ENCODE measurements at regions not wholly inside any gene's neighbourhood (a gene's known extent, or its start where the extent isn't known, plus 50 kb on each side); places are given as distances from the start of the nearest gene placed in this dataset.
A peak's percentile ranks its signal among the peaks of the same experiment; 100 is the strongest.
"Not testable (repeated sequence)": the region's sequence is repeated elsewhere in the genome, so short reads cannot be mapped to it uniquely, and the experiment has no call there.

DNA sequence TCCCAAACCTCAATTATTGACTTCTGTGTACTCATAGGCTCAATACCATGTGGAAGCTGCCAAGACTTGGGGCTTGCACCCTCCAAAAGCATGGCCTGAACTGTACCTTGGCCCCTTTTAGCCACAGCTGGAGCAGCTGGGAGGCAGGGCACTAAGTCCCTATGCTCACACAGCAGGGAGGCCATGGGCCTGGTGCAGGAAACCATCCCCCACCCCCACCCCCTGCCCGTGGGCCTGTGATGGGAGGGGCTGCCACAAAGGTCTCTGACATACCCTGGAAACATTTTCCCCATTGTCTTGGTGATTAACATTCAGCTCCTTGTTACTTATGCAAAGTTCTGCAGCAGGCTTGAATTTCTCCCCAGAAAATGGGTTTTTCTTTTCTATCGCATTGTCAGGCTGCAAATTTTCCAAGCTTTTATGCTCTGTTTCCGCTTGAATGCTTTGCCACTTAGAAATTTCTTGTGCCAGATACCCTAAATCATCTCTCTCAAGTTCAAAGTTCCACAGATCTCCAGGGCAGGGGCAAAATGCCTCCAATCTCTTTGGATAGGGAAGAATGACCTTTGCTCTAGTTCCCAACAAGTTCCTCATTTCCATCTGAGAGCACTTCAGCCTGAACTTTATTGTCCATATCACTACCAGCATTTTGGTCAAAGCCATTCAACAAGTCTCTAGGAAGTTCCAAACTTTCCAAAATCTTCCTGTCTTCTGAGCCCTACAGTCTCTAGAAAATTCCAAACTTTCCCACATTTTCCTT is 141.8 kb downstream of the AHR start:
- DNase-seq (ENCODE audit: low read depth): not testable (repeated sequence)

DNA sequence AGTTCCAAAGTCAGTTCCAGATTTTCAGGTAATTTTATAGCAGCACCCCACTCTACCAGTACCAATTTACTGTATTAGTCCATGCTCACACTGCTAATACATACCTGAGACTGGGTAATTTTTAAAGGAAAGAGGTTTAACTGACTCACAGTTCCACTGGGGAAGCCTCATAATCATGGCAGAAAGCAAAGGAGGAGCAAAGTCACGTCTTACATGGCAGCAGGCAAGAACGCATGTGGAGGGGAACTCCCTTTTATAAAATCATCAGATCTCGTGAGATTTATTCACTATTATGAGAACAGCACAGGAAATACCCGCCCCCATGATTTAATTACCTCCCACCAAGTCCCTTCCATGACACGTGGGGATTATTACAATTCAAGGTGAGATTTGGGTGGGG is 142.4 kb downstream of the AHR start:
- DNase-seq (ENCODE audit: low read depth): no peak

DNA sequence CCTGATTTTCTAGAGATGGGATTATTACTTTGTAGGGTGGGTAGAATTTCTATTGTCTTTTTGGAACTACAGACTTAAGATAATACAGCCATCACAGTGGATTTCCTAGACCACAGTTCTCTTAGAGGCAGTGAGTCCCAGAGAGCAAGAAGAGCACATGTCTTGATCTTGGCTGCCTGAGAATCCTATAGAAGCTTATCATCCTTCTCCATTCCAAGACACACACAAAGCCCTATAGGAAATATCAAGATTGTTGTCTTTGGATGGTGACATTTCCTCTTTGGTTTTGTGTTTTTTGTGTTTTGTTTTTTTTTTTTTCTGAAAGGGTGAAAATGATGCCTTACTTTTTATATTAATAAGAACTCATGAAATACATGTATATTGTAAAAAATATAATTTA is 143.1 kb downstream of the AHR start:
- DNase-seq (ENCODE audit: low read depth): no peak

DNA sequence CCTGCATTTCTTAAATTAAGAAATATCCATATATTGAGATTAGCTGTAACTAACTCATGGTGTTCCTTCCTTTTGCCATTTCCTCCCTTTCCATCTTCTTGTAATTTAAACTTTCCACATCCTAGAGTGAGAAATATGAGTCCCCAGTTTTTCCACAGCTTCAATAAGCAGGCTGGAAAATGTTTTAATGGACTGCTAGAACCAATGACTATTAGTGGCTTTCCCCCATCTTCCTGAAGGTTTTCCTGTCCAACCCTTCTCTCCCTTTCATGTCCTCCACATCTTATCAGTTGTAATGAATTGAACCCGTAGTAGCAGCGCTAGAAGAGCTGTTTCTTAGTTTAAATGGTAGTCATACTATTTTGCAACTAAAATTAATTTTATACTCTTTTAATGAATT is 145.7 kb downstream of the AHR start:
- DNase-seq (ENCODE audit: low read depth): no peak

DNA sequence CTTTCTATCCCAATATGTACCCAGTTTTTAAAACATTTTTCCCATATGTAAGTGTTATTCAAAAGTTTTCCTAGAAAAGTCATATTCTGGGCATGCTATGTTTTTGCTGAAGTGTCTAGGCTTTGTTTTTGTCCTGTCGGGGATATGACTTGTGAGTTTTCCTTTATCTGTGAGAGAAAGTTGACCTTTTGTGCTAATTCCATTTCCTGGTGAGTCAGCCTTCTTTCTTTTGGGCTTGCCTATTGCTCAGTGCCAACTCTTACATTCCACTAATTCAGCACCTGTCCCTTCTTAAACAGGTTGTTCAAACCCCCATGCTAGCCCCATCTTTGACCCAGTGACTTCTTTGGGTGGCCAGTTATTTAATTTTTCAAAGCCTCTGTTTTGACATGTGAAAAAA is 146.2 kb downstream of the AHR start:
- peak; percentile 87 for DNase-seq (ENCODE audit: low read depth)

DNA sequence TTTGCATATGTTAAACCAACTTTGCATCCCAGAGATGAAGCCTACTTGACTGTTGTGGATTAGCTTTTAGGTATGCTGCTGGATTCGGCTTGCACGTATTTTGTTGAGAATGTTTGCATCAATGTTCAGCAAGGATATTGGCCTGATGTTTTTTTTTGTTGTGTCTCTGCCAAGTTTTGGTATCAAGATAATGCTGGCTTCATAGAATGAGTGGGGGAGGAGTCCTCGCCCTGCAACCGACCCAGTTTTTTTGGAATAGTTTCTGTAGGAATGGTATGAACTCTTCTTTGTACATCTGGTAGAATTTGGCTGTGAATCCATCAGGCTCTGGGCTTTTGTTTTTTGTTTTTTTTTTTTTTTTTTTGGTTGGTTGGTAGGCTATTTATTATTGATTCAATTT is 147.9 kb downstream of the AHR start:
- no peak for DNase-seq (ENCODE audit: low read depth)

DNA sequence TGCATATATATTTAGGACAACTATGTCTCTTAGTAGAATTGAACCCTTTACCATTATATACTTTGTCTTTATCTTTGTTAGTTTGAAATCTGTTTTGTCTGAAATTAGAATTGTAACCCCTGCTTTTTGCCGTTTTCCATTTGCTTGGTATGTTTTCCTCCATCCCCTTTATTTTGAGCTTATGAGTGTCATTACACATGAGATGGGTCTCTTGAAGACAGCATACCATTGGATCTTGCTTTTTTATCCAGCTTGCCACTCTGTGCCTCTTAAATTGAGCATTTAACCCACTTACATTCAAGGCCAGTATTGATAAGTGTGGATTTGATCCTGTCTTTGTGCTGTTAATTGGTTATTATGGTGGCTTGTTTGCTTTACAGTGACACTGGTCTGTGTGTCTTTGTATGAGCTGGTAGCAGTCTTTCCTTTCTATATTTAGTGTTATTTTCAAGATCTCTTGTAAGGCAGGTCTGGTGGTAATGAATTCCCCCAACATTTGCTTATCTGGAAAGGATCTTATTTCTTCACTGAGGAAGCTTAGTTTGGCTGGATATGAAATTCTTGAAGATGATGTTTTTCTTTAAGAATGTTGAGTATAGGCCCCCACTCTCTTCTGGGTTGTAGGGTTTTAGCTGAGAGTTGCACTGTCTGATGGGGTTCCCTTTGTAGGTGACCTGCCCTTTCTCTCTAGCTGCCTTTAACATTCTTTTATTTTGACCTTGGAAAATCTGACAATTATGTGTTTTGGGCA is 149.5 kb downstream of the AHR start:
- peak; percentile 84 for DNase-seq (ENCODE audit: low read depth)

DNA sequence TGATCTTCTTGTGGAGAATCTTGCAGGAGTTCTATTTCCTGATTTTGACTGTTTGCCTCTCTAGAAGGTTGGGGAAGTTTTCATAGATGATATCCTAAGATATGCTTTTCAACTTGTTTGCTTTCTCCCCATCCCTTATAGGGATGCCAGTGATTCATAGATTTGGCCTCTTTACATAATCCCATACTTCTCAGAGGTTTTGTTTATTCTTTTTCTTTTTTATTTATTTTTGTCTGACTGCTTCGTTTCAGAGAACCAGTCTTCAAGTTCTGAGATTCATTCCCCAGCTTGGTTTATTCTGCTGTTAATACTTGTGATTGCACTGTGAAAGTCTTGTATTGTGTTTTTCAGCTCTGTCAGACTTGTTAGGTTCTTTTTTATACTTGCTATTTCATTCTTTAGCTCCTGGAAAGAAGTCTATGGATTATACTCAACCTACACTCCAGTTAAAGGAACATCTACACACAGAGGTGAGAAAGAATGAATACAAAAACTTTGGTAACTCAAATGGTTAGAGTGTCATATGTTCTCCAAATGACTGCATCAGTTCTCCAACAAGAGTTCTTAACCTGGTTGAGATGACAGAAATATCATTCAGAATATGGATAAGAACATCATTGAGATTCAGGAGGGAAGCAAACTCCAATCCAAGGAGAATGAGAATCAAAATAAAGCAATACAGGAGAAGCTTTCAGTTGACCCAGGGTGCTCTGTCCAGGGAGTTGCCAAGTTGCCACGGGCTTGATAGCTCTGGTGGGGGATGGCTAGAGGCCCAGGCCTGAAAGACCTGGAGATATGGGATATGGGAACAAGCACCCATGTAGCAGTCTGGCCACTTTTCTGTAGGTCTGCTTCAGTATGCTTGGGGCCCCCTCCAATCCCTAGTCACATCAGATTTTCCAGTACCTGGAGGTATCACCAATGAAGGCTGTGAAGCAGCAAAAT is 150.3 kb downstream of the AHR start:
- DNase-seq (ENCODE audit: low read depth): peak; percentile 63

DNA sequence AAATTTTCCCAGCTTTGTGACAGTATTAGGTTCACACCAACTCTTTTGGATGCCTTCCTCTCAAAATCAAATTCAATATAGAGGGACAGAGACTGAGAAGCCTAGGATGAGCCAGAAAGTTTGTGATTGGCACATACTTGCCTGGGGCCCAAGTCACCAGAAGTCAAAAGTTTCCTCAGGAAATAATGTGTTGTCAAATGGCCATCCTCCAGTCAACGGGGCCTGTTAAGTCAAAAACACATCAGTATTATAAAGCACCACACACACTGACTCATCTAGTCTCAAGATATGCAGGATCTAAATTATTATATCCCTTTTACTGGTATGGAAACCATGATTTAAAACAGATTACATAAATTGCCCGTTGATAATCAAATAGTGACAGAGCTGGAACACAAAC is 158.1 kb downstream of the AHR start:
- DNase-seq (ENCODE audit: low read depth): peak; percentile 46

DNA sequence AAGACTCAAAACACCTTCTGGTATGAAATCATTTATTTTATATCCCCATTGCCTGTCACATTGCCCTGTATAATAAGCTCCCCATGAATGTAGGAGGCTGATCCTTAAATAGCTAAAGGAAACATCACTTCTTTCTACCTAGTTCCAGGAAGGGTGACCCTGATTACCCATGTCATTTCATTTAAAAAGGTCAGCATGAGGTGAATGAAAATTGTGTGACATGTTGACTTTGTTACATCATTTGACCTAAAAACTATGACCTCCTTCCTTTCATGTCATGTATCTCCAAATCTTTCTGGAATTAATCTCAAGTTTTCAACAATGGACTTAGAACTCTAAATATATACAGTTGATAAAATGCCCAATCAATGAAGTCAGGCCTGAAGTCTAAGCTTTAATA is 161.5 kb downstream of the AHR start:
- DNase-seq (ENCODE audit: low read depth): no peak

DNA sequence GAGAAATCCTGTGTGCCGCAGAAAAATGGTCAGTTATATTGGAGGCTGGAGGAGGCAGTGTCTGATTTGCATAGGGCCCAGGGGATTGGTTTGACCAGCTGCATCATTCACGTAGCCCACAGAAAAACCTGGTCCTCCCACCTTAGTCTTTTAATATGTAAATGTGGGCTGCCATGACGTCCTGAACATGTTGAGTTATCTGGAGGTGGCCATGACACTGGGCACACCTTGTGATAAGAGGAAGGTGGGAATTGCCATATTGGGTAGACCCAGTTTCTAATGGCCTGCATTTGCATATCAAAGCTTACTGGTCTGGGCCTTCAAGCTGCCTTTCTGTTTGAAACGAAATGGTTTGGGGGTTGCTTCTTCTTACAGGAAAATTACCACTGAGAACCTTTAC is 162.2 kb downstream of the AHR start:
- no peak for DNase-seq (ENCODE audit: low read depth)

DNA sequence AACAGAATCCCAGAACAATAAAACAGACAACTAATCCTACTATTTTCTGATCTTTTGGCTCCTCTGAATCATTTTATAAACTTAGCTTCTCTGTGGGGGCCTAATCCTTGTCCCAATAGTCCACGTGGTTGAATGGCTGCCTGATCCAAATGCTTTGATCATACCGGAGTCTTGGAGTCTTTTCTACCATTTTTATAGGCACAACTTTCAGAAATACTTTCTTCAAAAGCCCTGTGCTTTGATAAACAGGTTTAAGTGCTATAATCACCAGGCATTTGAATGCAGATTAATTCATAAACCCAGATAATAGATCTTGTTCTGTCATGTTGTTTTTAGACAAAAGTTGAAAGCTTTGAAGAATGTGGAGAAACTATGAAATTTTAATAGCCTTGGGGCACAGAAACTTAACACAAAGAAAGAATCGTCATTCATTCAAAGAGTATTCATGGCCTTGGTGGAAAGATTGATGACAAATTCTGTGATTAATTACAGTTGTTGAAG is 163.7 kb downstream of the AHR start:
- DNase-seq (ENCODE audit: low read depth): no peak

DNA sequence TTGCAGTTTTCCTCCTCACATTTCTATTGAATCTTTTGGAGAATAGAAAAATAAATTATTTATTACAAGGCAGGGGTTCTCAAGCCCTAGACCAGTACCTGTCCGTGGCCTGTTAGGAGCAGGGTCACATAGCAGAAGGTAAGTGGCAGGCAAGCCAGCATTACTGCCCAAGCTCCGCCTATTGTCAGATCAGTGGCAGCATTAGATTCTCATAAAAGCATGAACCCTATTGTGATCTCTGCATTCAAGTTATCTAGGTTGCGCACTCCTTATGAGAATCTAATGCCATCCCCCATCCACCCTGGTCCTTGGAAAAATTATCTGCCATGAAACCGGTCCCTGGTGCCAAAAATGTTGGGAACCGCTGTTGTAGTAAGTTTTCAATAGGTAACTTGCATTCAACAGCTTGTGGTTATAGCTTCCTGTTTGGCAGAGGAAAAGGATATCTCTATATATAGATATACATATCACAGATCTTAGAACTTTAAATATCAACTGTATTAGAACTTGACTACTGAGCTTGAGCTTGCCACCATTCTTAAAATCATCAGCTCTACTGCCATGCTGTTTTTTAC is 165.1 kb downstream of the AHR start:
- no peak for DNase-seq (ENCODE audit: low read depth)

DNA sequence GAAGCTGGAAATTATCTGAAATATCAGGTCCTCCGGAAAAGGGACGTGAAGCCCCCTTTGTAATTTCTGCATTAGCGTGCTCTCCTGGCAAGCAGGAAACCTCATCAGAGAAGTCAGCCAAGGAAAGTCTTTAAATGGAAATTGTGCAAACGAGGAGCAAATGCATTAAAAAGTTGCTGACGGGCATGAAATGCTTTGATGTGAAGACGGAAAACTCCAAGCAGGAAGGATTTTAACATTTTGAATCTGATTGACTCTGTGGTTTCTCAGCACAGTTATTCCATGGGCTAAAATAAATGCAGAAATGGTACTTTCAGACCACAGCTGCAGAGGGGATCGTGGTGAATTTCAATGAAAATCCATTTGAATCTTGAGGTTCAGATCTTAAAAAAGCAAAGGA is 167.8 kb downstream of the AHR start:
- no peak for DNase-seq (ENCODE audit: low read depth)

DNA sequence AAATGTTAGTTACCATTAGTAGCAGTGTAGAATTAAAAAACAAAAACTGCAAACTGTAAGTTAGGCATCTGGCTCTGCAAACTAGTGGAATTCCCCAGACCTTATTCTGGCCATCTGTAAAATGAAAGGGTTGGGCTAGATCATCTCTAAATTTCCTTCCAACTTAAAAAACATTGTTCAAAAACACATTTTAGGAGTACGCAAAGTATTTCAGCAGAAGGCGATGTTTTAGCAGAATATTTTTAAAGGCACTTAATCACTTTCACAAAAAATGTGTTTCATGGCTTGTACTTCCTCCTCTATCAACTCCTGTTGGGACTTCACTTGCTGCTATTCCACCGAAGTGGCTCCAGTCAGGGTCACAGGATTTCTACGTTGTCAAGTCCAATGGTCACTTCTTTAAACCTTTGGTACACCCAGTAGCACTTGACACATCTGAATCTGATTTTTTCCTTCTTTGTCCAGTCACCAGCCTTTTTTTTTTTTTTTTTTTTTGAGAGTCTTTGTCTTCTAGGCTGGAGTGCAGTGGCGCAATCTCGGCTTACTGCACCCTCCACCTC is 169.0 kb downstream of the AHR start:
- DNase-seq (ENCODE audit: low read depth): no peak

DNA sequence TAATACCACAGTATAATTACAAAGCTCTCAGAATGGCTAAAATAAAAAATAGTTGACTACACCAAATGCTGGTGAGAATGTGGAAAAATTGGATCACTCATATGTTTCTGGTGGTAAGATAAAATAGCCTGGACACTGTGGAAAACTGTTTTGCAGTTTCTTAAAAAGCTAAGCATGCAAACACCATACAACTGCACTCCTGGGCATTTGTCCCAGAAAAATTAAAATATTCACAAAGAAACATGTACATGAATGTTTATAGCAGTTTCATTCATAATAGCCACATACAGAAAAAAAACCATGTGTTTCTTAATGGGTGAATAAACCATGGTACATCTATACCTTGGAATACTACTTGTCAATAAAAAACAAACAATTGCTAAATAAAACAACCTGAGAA is 172.9 kb downstream of the AHR start:
- no peak for DNase-seq (ENCODE audit: low read depth)

DNA sequence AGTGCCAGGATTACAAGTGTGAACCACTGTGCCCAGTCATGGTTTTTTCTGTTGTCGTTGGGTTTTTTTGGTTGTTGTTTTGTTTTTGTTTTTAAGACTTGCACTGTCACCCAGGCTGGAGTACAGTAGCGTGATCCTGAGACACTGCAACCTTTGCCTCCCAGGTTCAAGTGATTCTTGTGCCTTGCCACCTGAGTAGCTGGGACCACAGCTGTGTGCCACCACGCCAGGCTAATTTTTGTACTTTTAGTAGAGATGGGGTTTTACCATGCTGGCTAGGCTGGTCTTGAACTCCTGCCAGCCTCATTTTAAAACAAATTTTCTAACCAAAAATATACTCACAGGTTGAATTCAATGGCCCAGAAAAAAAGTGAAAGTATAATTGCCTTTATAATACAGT is 174.1 kb downstream of the AHR start:
- DNase-seq (ENCODE audit: low read depth): no peak

DNA sequence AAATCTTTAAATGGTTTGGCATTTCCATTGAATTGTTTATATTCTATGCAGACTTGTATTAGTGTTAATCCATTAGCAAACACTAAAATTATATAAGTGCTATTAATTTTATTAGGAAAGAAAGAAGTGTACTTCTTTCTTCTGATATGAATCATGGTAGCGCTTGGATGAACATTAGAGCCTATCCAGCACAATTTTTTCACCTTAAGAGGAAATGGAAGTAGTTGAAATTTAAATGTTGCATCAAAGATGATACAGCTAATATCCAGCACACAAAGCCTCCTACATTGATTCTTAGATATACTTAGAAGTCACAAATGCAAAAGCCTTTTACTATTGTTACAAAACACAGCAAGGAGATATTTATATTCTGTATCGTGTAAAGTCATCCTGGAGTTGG is 174.5 kb downstream of the AHR start:
- DNase-seq (ENCODE audit: low read depth): no peak

DNA sequence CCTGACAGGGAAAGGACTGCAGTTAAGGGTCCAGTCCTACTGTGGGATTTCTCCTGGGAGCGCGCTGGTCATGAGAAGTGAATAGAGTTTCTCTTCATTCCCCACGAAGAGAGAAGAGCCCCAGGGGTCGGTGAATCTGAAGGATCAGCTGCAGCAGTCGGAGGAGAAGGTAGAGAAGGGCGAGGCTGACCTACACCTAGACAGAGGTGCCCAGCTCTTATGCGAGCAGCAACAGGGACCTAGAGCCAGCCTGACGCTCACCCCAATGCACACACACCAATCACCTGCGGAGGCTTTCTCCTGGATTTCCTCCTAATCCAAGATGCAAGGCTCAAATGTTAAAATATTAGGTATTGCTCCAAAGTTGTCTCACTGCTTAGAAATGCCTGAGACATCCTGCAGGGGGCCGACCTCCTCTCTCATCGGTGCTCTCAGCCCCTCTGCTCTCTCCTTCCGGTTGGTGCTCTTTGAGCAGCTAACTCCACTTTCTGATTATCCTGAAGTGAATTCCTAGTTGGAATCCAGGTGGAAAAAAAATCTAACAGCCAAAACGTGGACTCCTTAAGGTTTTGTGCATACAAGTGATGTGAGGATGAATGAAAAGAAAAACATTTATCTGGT is 176.4 kb downstream of the AHR start:
- DNase-seq (ENCODE audit: low read depth): no peak

DNA sequence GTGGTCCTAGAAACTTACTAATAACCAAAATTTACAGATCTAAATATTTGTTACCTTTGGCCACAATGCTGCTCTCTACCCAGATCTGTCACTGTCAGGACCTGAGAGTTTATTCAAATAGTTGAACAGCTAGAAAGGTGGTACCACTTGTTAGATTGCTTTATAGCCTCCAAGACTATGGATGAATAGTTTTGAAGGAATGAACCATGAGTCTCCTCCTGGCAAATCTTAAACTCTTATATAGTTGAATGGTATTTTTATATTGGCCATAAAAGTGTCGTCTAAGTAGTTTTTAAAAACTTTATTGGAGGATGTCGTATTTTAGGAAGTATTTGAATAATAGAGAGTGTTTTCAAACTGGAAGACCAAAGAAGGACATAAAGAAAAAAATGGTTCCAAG is 178.7 kb downstream of the AHR start:
- DNase-seq (ENCODE audit: low read depth): no peak

DNA sequence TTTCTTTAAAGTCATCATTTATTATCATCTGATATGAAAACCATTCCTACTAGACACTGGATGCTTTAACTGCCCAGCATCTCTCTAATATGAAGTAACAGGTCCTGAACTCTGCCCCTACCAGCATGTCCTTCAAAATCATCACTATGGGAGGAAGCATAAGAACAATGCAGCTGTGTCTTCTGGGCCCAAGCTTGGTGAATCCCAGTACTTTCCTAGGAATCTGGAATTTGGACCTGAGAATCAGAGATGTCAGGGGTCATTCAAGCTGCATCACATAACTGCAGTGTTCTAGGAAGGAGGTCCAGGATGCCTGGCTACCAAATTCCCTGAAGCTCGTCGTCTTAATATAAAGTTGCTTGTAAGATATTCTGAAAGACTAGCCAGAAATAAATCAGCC is 182.7 kb downstream of the AHR start:
- no peak for DNase-seq (ENCODE audit: low read depth)

All from iris pigment epithelial cell (primary cell).